HG02938 (cell line): ENCODE measurements at regions not wholly inside any gene's neighbourhood (a gene's known extent, or its start where the extent isn't known, plus 50 kb on each side); places are given as distances from the start of the nearest gene placed in this dataset.

Experiments used
- ATAC-seq: cut with Tn5 transposase; IDR thresholded peaks from one replicate; pipeline ENCODE4 v1.9.1; 2021; ENCODE audit warnings: mild to moderate bottlenecking, moderate library complexity; ENCODE audit not compliant: unreplicated experiment

- ATAC-seq, result no peak
These were observed 102.6 kb downstream of the PERP start for GRCh38 chr6:138004430-138005287.

GRCh38 chr6:138005846-138006245 is 101.4 kb downstream of the PERP start:
- ATAC-seq, result no peak

- no peak for ATAC-seq
These were observed 100.2 kb downstream of the PERP start for GRCh38 chr6:138007014-138007472.

GRCh38 chr6:138008791-138009190 is 98.4 kb downstream of the PERP start:
- no peak for ATAC-seq

GRCh38 chr6:138011413-138011812 is 95.8 kb downstream of the PERP start:
- no peak for ATAC-seq

GRCh38 chr6:138012682-138013081 is 94.5 kb downstream of the PERP start:
- ATAC-seq, result no peak

- ATAC-seq, result no peak
These were observed 93.3 kb downstream of the PERP start for GRCh38 chr6:138013959-138014358.

- no peak for ATAC-seq
These were observed 90.0 kb downstream of the PERP start for GRCh38 chr6:138017166-138017757.

- no peak for ATAC-seq
These were observed 88.9 kb downstream of the PERP start for GRCh38 chr6:138018297-138018696.

- ATAC-seq, result no peak
These were observed 81.7 kb downstream of the PERP start for GRCh38 chr6:138025528-138025978.

GRCh38 chr6:138026342-138026741 is 80.9 kb downstream of the PERP start:
- no peak for ATAC-seq

GRCh38 chr6:138028893-138029292 is 78.3 kb downstream of the PERP start:
- no peak for ATAC-seq

- ATAC-seq, result no peak
These were observed 76.3 kb downstream of the PERP start for GRCh38 chr6:138030872-138031271.

- no peak for ATAC-seq
These were observed 75.8 kb downstream of the PERP start for GRCh38 chr6:138031417-138031816.

GRCh38 chr6:138031850-138032249 is 75.4 kb downstream of the PERP start:
- ATAC-seq, result no peak

- no peak for ATAC-seq
These were observed 74.6 kb downstream of the PERP start for GRCh38 chr6:138032571-138032970.

- no peak for ATAC-seq
These were observed 73.0 kb downstream of the PERP start for GRCh38 chr6:138034229-138034628.

GRCh38 chr6:138035070-138035469 is 72.1 kb downstream of the PERP start:
- ATAC-seq, result no peak

- no peak for ATAC-seq
These were observed 71.1 kb downstream of the PERP start for GRCh38 chr6:138036111-138036510.

- ATAC-seq, result no peak
These were observed 70.2 kb downstream of the PERP start for GRCh38 chr6:138037009-138037504.

- no peak for ATAC-seq
These were observed 68.9 kb downstream of the PERP start for GRCh38 chr6:138038142-138038870.
